C4-2B (cell line): ENCODE measurements at regions not wholly inside any gene's neighbourhood (a gene's known extent, or its start where the extent isn't known, plus 50 kb on each side); places are given as distances from the start of the nearest gene placed in this dataset.

Experiments used
- CTCF ChIP-seq: fragments of 450-650 bp; conservative IDR thresholded peaks from 2 replicates; pipeline ENCODE4 v1.5.1; 2017; ENCODE audit warnings: mild to moderate bottlenecking
- ZFX ChIP-seq: fragments of 450-650 bp; IDR thresholded peaks from 2 replicates; pipeline ENCODE4 v1.6.1; 2017

GRCh38 chr2:129764376-129765325 is 214.8 kb upstream of the RAB6C start:
- TF ChIP-seq CTCF (peak; percentile 51), ZFX (no peak)
